ENCODE measurements at regions not wholly inside any gene's neighbourhood (a gene's known extent, or its start where the extent isn't known, plus 50 kb on each side); places are given as distances from the start of the nearest gene placed in this dataset.

GRCh38 chr12:65570451-65571130 is 253.7 kb upstream of the HMGA2 start:
- TF ChIP-seq CTCF (IDR thresholded peaks at IDR 0.05) (no peak), EP300 (IDR thresholded peaks at IDR 0.05) (no peak), POLR2A (IDR thresholded peaks at IDR 0.05) (no peak)
